Aorta (tissue), 5 donors: ENCODE measurements at regions not wholly inside any gene's neighbourhood (a gene's known extent, or its start where the extent isn't known, plus 50 kb on each side); places are given as distances from the start of the nearest gene placed in this dataset.

Source experiments
- ATAC-seq: fragments of 200-7000 bp; cut with Tn5 transposase; one replicate; pipeline ENCODE4 v1.9.1; 2022; ENCODE audit warnings: moderate library complexity; ENCODE audit not compliant: low FRiP score
- DNase-seq, 2 donors: peaks; one replicate each; pipeline ENCODE4 v3.0.0-alpha.2; 2020
- H3K27ac ChIP-seq, 2 donors: one replicate each; pipeline ENCODE4 v1.5.1; 2013; ENCODE audit warnings: low read length in 2 of 2, mild to moderate bottlenecking in 2 of 2, moderate library complexity in 2 of 2, control low read depth in 1 of 2, inconsistent platforms in 1 of 2, low read depth in 1 of 2
- H3K27me3 ChIP-seq, 2 donors: one replicate each; pipeline ENCODE4 v1.6.1; 2013; ENCODE audit warnings: control low read depth in 1 of 2, low read length in 1 of 2, mild to moderate bottlenecking in 1 of 2, moderate library complexity in 1 of 2; ENCODE audit not compliant: insufficient read depth in 2 of 2, control insufficient read depth in 1 of 2
- H3K36me3 ChIP-seq, 2 donors: one replicate each; pipeline ENCODE4 v1.6.1; 2013; ENCODE audit warnings: control low read depth in 1 of 2, low read length in 1 of 2, mild to moderate bottlenecking in 1 of 2; ENCODE audit not compliant: insufficient read depth in 2 of 2, control insufficient read depth in 1 of 2
- H3K4me1 ChIP-seq, 2 donors: one replicate each; pipeline ENCODE4 v1.6.1; 2013; ENCODE audit warnings: low read length in 2 of 2, control low read depth in 1 of 2, mild to moderate bottlenecking in 1 of 2, moderate library complexity in 1 of 2; ENCODE audit not compliant: insufficient read depth in 2 of 2, control insufficient read depth in 1 of 2
- H3K4me3 ChIP-seq, 2 donors: one replicate each; pipeline ENCODE4 v1.5.1; 2013; ENCODE audit warnings: low read length in 2 of 2, control low read depth in 1 of 2, mild to moderate bottlenecking in 1 of 2
- H3K9me3 ChIP-seq: one replicate; pipeline ENCODE4 v1.6.1; 2013; ENCODE audit warnings: mild to moderate bottlenecking, low read length; ENCODE audit not compliant: control insufficient read depth
- WGBS, 2 donors: extraction: QIAGEN DNeasy Blood & Tissue Kit; methylation state at CpG; one replicate each; pipeline ENCODE4 v1.1.7; 2013; 5-methylcytosine and 5-hydroxymethylcytosine counted together
- intact Hi-C, 2 donors: fragments of 100-400 bp; cut with DNase I; formaldehyde crosslinking; loops; one replicate each; pipeline versions ENCODE4 v1.14.2 to v1.15.0; 2022
- donor health status: healthy with polysubstance abuse.
- donor health status: Bipolar disorder and iron deficiency.
- donor health status: DM: no; HTN: no; CAD: no.
- donor health status: DM: no; HTN: no; CAD: no.
- donor health status: DM: yes; HTN: yes; CAD: no.

DNA sequence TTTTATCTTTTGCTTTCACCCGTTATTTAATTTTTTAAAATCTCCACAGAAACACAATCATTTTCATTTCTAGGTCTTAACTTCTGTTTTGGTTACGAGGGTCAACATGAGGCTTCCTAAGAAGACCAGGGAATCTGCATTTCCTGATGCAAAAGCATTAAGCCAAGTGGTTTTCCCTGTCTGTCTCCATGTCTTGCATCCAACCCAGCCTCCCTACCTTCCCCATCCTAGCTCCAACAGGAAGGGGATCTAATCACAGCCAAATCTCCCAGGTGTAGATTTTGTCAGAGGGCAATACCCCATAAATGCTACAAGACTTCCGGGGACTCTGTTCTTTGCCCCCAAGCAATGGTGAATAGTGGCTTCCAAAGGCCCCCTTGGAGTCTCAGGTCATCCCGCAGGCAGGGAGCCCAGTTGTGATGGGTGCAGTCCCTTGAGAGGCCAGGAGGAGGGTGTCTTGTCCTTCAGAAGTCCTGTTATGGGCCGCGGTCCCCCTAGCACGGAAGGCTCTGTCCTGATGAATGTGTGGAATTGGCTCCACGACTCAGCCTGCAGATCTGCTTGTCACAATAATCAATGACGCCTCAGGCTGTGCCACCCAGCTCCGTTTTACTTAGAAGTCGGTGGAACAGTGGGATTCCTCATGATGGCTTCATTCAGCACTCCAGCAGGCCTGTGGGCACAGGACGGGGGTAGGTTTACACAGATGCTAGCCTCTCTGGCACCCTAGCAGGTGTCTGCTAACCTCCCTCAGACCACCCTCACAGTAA lies 141.1 kb downstream of the RGS9 start:
- ATAC-seq: no peak
- H3K4me3 ChIP-seq: no peak overlapping the region
- no peak for DNase-seq
- 61 to 73% methylated on average over 12 of the region's 12 CpGs for WGBS, 2 donors
- H3K4me1 ChIP-seq: peaks cover 0 to 4% of the 10 kb centered on the region in 2 donors
- no peaks in the 10 kb centered on the region for H3K36me3 ChIP-seq
- H3K27me3 ChIP-seq: no peaks in the 10 kb centered on the region
- intact Hi-C loops: no loop called here
- no peaks in the 10 kb centered on the region for H3K9me3 ChIP-seq
- no peak overlapping the region for H3K27ac ChIP-seq

DNA sequence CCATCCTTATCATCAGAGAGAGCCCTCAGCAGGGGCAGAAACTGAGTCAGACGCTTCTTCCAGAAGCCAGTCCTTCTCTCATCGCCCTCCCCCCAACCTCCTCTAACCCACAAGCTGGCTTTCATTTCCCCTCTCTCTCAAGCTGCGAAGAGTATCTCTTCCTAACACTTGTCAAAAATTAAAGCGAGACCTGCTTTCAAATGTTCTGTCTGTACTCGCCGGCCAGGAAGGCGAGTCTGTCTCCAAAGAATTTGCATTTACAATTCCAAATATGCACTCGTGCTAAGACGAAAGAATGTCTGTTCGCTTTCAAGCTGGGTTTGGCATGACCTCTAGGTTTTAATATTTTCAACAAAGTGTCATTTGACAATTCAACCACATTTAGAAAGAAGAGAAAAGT lies 140.4 kb downstream of the RGS9 start:
- Histone ChIP-seq H3K27ac (peak overlapping the region in 1 of 2 donors; percentile 76), H3K36me3 (no peaks in the 10 kb centered on the region), H3K4me1 (peaks cover 0 to 4% of the 10 kb centered on the region in 2 donors), H3K9me3 (no peaks in the 10 kb centered on the region), H3K4me3 (no peak overlapping the region), H3K27me3 (no peaks in the 10 kb centered on the region)
- intact Hi-C loops: no loop called here
- 5% methylated on average over 10 of the region's 10 CpGs for WGBS, 2 donors
- ATAC-seq (no peak), DNase-seq (no peak)
